ENCODE measurements at regions not wholly inside any gene's neighbourhood (a gene's known extent, or its start where the extent isn't known, plus 50 kb on each side); places are given as distances from the start of the nearest gene placed in this dataset.
"Not testable (repeated sequence)": the region's sequence is repeated elsewhere in the genome, so short reads cannot be mapped to it uniquely, and the experiment has no call there.

DNA sequence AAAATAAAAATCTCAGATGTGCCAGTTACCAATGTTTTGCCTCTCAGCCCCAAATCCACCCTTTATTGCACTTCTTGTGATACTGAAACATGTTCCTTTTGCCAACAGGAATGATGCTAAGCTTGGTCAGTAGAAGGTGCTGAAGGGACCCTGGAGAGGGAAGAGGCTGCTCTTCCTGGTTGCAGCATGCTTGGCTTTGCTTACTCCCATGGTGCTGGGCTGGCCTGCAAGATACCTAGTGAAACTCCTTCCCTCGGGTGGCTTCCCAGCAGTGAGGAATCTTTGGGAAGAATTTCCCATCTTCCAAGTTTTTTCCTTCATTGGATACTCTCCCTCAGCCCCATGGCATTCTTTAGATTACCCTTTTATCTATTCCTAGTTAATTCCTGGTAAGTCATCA, 151.8 kb upstream of the TGFBR2 start:
- Histone ChIP-seq H3K9me2 (replicated peaks; ENCODE audit: control insufficient read depth, low read length) (no peaks in the 10 kb centered on the region), H3K27me3 (ENCODE audit: control insufficient read depth, low read length) (no peaks in the 10 kb centered on the region), H3K4me1 (ENCODE audit: control insufficient read depth, low read length) (no peaks in the 10 kb centered on the region), H3K36me3 (ENCODE audit: control insufficient read depth, low read length) (no peaks in the 10 kb centered on the region), H3K4me2 (ENCODE audit: low read length) (no peak overlapping the region), H3K9me3 (ENCODE audit: control insufficient read depth, insufficient read depth, low read length) (no peaks in the 10 kb centered on the region), H3F3A (ENCODE audit: control insufficient read depth, insufficient read depth) (no peaks in the 10 kb centered on the region), H3K4me3 (ENCODE audit: low read length) (no peak overlapping the region), H4K20me1 (ENCODE audit: control insufficient read depth, insufficient read depth, low read depth, low read length) (no peaks in the 10 kb centered on the region), H3K27ac (ENCODE audit: low read depth, low read length) (no peak overlapping the region), H3K79me2 (ENCODE audit: control insufficient read depth, low read length) (no peaks in the 10 kb centered on the region)
- TF ChIP-seq EZH2phosphoT487 (IDR thresholded peaks at IDR 0.05; ENCODE audit: borderline replicate concordance, low read length), result no peak
- TF ChIP-seq, protein P1, sequence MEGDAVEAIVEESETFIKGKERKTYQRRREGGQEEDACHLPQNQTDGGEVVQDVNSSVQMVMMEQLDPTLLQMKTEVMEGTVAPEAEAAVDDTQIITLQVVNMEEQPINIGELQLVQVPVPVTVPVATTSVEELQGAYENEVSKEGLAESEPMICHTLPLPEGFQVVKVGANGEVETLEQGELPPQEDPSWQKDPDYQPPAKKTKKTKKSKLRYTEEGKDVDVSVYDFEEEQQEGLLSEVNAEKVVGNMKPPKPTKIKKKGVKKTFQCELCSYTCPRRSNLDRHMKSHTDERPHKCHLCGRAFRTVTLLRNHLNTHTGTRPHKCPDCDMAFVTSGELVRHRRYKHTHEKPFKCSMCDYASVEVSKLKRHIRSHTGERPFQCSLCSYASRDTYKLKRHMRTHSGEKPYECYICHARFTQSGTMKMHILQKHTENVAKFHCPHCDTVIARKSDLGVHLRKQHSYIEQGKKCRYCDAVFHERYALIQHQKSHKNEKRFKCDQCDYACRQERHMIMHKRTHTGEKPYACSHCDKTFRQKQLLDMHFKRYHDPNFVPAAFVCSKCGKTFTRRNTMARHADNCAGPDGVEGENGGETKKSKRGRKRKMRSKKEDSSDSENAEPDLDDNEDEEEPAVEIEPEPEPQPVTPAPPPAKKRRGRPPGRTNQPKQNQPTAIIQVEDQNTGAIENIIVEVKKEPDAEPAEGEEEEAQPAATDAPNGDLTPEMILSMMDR (IDR thresholded peaks at IDR 0.05; ENCODE audit: low read depth, low read length, poor library complexity, severe bottlenecking), result no peak

DNA sequence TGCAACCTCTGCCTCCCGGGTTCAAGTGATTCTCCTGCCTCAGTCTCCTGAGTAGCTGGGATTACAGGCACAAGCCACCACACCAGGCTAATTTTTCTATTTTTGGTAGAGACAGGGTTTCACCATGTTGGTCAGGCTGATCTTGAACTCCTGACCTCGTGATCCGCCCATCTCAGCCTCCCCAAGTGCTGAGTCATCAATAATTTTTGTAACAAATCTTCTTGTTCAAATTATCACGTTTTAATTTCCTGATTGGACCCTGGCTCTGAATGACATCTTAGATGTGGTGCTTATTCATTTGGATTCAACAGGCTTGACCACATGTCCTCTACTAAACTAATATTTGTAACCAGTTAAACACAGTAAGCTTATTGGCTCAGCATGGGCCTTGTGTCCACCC, 151.3 kb upstream of the TGFBR2 start:
- H4K20me1 ChIP-seq (ENCODE audit: control insufficient read depth, insufficient read depth, low read depth, low read length); H3K9me2 ChIP-seq (replicated peaks; ENCODE audit: control insufficient read depth, low read length); H3K27ac ChIP-seq (ENCODE audit: low read depth, low read length); H3K79me2 ChIP-seq (ENCODE audit: control insufficient read depth, low read length); H3K4me3 ChIP-seq (ENCODE audit: low read length); H3K36me3 ChIP-seq (ENCODE audit: control insufficient read depth, low read length); H3K4me1 ChIP-seq (ENCODE audit: control insufficient read depth, low read length); H3K27me3 ChIP-seq (ENCODE audit: control insufficient read depth, low read length); H3K4me2 ChIP-seq (ENCODE audit: low read length); H3K9me3 ChIP-seq (ENCODE audit: control insufficient read depth, insufficient read depth, low read length); H3F3A ChIP-seq (ENCODE audit: control insufficient read depth, insufficient read depth): not testable (repeated sequence)

DNA sequence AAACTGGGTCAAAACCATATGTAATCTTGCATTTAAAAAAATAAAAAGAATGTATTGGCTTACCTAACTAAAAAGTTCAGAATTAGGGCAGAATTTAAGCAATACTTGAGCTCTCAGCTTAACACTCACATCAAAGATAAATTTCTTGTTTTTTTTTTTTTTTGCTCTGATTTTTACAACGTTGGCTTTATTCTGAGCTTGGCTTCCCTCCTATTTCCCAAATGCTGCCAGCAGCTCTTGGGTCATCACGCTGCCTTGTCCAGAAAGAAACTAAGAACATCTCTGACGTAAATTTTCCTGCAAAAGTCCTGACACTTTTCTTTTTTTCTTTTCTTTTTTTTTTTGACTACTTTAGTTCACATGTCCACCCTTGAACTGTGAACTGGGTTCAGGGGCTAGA, 150.6 kb upstream of the TGFBR2 start:
- TF ChIP-seq, protein P1 (IDR thresholded peaks at IDR 0.05; ENCODE audit: low read depth, low read length, poor library complexity, severe bottlenecking), result no peak
- TF ChIP-seq EZH2phosphoT487 (IDR thresholded peaks at IDR 0.05; ENCODE audit: borderline replicate concordance, low read length), result no peak
- H3K9me2 ChIP-seq (replicated peaks; ENCODE audit: control insufficient read depth, low read length), result no peaks in the 10 kb centered on the region
- no peaks in the 10 kb centered on the region for H4K20me1 ChIP-seq (ENCODE audit: control insufficient read depth, insufficient read depth, low read depth, low read length)
- no peaks in the 10 kb centered on the region for H3K79me2 ChIP-seq (ENCODE audit: control insufficient read depth, low read length)
- H3K9me3 ChIP-seq (ENCODE audit: control insufficient read depth, insufficient read depth, low read length), result no peaks in the 10 kb centered on the region
- H3K4me2 ChIP-seq (ENCODE audit: low read length), result no peak overlapping the region
- no peak overlapping the region for H3K4me3 ChIP-seq (ENCODE audit: low read length)
- H3K27ac ChIP-seq (ENCODE audit: low read depth, low read length), result no peak overlapping the region
- no peaks in the 10 kb centered on the region for H3F3A ChIP-seq (ENCODE audit: control insufficient read depth, insufficient read depth)
- H3K4me1 ChIP-seq (ENCODE audit: control insufficient read depth, low read length), result no peaks in the 10 kb centered on the region
- H3K27me3 ChIP-seq (ENCODE audit: control insufficient read depth, low read length), result no peaks in the 10 kb centered on the region
- no peaks in the 10 kb centered on the region for H3K36me3 ChIP-seq (ENCODE audit: control insufficient read depth, low read length)

DNA sequence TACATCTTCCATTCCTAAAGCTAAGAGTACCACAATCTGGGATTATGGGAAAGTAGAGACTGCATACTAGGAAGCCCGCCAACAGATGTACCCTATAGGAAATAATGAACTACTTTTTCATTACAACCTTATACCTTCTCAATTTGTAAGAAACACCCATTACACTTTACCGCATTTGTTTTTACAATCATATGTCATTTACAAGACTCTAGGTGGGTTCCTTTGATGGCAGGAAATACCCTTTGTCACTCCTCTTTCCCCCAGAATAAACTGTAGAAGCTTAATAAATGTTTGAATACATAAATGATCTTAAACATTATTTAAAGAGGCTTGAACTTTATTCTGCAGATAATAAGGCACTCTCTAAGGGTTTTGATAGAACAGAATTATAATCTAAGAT, 150.1 kb upstream of the TGFBR2 start:
- Histone ChIP-seq H3K4me3 (ENCODE audit: low read length) (no peak overlapping the region), H3K36me3 (ENCODE audit: control insufficient read depth, low read length) (no peaks in the 10 kb centered on the region), H4K20me1 (ENCODE audit: control insufficient read depth, insufficient read depth, low read depth, low read length) (no peaks in the 10 kb centered on the region), H3K27me3 (ENCODE audit: control insufficient read depth, low read length) (no peaks in the 10 kb centered on the region), H3K9me2 (replicated peaks; ENCODE audit: control insufficient read depth, low read length) (no peaks in the 10 kb centered on the region), H3F3A (ENCODE audit: control insufficient read depth, insufficient read depth) (no peaks in the 10 kb centered on the region), H3K4me1 (ENCODE audit: control insufficient read depth, low read length) (no peaks in the 10 kb centered on the region), H3K9me3 (ENCODE audit: control insufficient read depth, insufficient read depth, low read length) (no peaks in the 10 kb centered on the region), H3K79me2 (ENCODE audit: control insufficient read depth, low read length) (no peaks in the 10 kb centered on the region), H3K4me2 (ENCODE audit: low read length) (no peak overlapping the region), H3K27ac (ENCODE audit: low read depth, low read length) (no peak overlapping the region)
- no peak for TF ChIP-seq EZH2phosphoT487 (IDR thresholded peaks at IDR 0.05; ENCODE audit: borderline replicate concordance, low read length)
- TF ChIP-seq, protein P1 (IDR thresholded peaks at IDR 0.05; ENCODE audit: low read depth, low read length, poor library complexity, severe bottlenecking), result no peak

Measured in DOHH2 (cell line).